ENCODE measurements at regions not wholly inside any gene's neighbourhood (a gene's known extent, or its start where the extent isn't known, plus 50 kb on each side); places are given as distances from the start of the nearest gene placed in this dataset.
A peak's percentile ranks its signal among the peaks of the same experiment; 100 is the strongest.

GRCh38 chr11:116422956-116423600, 349.7 kb downstream of the BUD13 start:
- no peak for ATAC-seq
- Mint-ChIP-seq H3K27ac (no peak overlapping the region), H3K4me3 (no peak overlapping the region), H3K36me3 (no peaks in the 10 kb centered on the region), H3K4me1 (peaks cover 23% of the 10 kb centered on the region), H3K9me3 (no peaks in the 10 kb centered on the region), H3K27me3 (peaks cover 17% of the 10 kb centered on the region)

DNA sequence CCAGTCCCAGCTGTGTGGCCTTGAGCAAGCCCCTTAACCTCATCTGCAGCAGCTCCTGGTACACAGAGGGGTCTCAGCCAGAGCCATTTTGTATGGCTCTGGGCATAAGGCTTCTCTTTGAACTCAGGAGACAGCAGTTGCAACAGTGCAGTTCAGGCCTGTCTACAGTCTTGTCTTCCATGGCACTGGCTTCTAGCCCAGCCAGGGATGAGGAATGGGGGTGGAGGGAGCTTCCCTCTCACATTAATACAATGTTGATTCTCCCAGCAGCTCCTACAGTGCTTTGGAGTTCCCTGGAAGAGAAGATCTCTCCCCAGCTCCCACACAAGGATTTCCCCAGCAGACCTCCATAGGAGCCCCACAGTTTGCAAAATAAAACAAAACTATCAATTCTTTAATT, 350.2 kb downstream of the BUD13 start:
- H3K9me3 Mint-ChIP-seq = no peaks in the 10 kb centered on the region
- no peaks in the 10 kb centered on the region for H3K36me3 Mint-ChIP-seq
- peaks cover 15% of the 10 kb centered on the region for H3K27me3 Mint-ChIP-seq
- H3K4me1 Mint-ChIP-seq = peaks cover 23% of the 10 kb centered on the region
- no peak overlapping the region for H3K27ac Mint-ChIP-seq
- no peak for ATAC-seq
- H3K4me3 Mint-ChIP-seq = no peak overlapping the region

DNA sequence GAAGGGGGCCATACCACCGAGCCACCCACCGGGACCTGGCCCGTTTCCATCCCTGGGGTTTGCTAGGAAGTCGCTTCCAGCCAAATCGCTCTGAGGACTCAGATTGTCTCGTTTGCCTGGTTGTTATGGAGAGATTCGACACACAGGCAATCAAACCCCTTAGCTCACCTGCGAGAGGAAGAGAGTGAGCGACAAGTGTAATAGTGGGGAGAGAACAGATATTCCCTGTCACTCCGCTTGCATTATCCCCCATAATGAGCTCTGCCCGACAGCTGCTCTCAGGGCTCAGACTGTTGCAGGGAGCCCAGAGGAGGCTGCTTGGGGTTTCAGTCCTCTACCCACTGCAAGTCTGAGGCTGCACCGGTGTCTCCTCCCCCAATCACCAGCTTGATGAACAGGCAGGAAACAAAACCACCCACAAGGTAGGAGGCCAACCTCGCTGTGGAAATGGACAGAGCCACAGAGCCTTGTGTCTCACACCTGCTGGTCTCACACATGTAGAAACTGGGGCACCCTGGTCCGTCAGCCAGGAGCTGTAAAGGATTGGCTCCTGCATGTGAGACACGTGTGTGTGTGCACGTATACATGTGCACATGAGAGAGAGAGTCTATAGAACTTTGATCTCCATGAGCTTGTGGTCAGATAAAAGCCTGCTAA, 351.1 kb downstream of the BUD13 start:
- H3K27ac Mint-ChIP-seq = no peak overlapping the region
- peaks cover 15% of the 10 kb centered on the region for H3K27me3 Mint-ChIP-seq
- H3K4me1 Mint-ChIP-seq = peaks cover 23% of the 10 kb centered on the region
- H3K4me3 Mint-ChIP-seq = no peak overlapping the region
- no peaks in the 10 kb centered on the region for H3K36me3 Mint-ChIP-seq
- H3K9me3 Mint-ChIP-seq = no peaks in the 10 kb centered on the region
- ATAC-seq = peak; percentile 32

DNA sequence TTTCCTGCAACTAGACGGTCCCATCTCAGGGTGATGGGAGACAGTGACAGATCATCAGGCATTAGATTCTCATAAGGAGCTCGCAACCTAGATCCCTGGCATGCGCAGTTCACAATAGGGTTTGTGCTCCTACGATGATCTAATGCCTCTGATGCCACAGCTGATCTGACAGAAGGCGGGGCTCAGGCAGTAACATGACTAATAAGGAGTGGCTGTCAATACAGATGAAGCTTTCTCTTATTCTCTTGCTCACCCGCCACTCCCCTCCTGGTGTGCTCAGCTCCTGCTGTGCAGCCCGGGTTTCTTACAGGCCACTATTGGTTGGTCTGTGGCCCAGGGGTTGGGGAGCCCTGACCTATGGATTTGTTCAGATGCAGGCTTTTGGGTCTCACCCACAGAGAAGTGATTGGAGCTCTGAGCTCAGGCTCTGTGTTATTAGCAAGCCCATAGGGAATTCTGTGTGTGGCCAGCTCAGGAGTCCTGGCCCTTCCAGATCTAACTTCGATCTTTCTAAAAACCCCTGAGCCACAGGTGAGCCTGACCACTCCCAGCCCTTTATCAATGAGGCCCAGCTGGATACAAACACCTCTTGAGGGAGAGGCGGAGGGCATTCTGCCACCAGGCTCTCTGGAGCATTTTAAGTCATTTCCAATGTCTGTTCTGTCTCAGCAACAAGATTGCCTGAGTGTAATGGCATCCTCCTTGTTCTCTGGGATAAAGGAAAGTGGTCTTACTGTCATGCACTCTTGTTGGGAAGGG, 351.8 kb downstream of the BUD13 start:
- Mint-ChIP-seq H3K27me3 (peaks cover 15% of the 10 kb centered on the region), H3K27ac (no peak overlapping the region), H3K4me1 (peaks cover 23% of the 10 kb centered on the region), H3K36me3 (no peaks in the 10 kb centered on the region), H3K4me3 (no peak overlapping the region), H3K9me3 (no peaks in the 10 kb centered on the region)
- no peak for ATAC-seq

DNA sequence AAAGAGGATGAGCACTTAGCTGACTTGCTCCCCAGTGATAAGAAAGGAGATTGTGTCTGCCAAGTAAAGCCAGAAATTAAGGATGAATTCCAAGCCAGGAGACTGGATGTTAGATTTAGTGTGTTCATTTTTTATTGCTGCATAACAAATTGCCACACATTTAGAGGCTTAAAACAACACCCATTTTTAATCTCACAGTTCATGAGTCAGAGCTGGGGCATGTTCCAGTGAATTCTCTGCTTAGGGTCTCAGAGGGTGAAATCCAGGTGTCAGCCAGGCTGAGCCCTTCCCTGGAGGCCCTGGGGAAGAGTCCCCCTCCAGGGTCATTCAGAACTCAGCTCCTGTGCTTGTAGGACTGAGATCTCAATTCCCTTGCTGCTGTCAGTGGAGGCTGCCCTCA, 352.8 kb downstream of the BUD13 start:
- no peak for ATAC-seq
- Mint-ChIP-seq H3K4me1 (peaks cover 23% of the 10 kb centered on the region), H3K36me3 (no peaks in the 10 kb centered on the region), H3K27ac (no peak overlapping the region), H3K4me3 (no peak overlapping the region), H3K27me3 (peaks cover 15% of the 10 kb centered on the region), H3K9me3 (no peaks in the 10 kb centered on the region)

DNA sequence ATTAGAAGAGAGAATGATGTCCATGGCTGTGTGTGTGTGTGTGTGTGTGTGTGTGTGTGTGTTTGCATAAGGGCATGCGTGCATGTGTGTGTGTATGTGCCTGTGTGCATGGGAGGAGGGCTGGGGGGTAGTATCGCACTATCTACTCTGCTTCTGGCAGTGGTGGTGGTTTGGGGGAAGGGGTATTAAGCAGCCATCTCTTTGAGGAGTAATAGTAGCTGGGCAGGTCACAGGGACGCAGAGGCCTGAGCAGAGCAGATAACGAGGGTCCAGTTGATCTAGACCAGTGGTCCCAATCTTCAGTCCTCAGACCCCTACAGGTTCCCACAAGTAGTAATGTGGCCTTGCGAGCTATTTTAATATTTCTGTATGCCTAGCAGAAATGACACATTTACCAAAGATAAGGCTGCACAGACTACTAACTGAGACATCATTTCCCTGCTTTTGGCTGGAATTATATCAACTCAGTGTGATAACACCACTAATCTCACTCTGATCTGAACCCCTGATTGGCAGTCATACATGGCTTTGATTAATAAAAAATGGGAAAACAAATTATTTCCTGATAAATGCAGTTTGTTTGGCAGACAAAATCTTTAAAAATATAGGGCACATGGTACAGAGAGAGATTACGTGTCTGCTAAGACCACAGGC, 354.3 kb downstream of the BUD13 start:
- Mint-ChIP-seq H3K27ac (no peak overlapping the region), H3K4me3 (no peak overlapping the region), H3K9me3 (no peaks in the 10 kb centered on the region), H3K27me3 (peaks cover 2% of the 10 kb centered on the region), H3K4me1 (peaks cover 18% of the 10 kb centered on the region), H3K36me3 (no peaks in the 10 kb centered on the region)
- ATAC-seq = no peak

DNA sequence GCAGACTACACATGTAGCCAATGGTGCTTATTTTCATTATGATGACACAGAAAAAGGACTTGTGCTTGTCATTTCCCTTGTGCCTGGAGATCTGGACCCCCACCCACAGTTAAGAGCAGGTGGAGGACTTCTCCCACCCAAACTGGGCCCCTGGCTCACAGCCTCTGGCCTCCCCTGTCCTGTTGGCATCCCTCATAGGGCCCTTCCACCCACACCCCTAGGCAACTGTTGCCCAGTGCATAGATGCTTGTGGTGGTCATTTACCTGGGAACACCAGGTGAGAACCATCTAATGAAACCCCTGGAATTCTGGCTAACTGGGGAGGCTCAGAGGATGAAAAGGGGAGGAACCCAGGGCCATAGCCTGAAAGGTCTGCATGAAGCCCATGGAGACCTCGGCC, 355.9 kb downstream of the BUD13 start:
- Mint-ChIP-seq H3K27me3 (peaks cover 14% of the 10 kb centered on the region), H3K9me3 (no peaks in the 10 kb centered on the region), H3K4me1 (peaks cover 8% of the 10 kb centered on the region), H3K4me3 (no peak overlapping the region), H3K36me3 (no peaks in the 10 kb centered on the region), H3K27ac (no peak overlapping the region)
- no peak for ATAC-seq

DNA sequence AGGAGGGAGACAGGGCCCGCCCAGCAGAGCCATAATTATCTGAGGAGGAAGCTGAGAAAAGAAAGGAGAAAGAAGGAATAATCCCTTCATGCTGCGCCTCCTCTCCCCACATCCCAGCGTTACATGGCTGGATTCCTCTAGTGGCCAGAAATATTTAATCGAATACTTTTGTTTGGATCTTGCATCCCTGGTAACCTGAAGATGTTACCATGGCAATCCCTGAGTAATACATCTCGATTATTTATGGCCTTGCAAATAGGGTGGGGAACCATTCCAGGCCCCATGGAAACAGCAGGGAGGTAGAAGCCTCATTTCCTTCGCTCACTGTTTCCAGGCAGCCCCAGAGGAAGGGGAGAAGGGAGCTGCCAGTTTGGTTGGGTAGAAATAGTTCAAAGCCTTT, 357.7 kb downstream of the BUD13 start:
- H3K36me3 Mint-ChIP-seq = no peaks in the 10 kb centered on the region
- H3K4me1 Mint-ChIP-seq = no peaks in the 10 kb centered on the region
- no peak overlapping the region for H3K27ac Mint-ChIP-seq
- H3K4me3 Mint-ChIP-seq = no peak overlapping the region
- ATAC-seq = no peak
- H3K27me3 Mint-ChIP-seq = peaks cover 14% of the 10 kb centered on the region
- H3K9me3 Mint-ChIP-seq = no peaks in the 10 kb centered on the region

DNA sequence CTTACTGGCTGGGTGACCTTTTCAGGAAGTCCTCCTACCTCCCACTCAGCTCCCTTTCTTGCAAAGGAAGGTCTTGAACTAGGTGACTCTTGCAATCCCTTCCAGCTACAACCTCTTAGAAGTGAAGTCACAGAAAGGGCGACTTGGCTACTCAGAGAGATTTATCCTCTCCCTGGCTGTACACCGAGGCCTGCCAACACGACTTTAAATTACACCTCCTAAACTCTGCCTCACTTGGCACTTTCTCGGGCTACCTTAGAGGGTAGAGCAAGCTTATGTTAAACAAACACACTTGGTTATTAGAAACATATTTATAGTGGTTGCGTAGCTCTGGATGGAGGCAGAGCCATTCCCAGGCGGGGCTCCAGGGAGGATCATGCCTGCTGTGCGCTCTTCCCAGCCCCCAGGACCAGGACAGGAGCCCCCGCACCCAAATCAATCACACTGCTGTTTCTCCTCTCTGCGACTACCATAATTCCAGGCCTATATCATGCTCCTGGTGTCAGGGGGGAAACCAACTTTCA, 358.4 kb downstream of the BUD13 start:
- no peak overlapping the region for H3K4me3 Mint-ChIP-seq
- no peaks in the 10 kb centered on the region for H3K9me3 Mint-ChIP-seq
- no peaks in the 10 kb centered on the region for H3K36me3 Mint-ChIP-seq
- H3K4me1 Mint-ChIP-seq = no peaks in the 10 kb centered on the region
- peaks cover 14% of the 10 kb centered on the region for H3K27me3 Mint-ChIP-seq
- no peak for ATAC-seq
- no peak overlapping the region for H3K27ac Mint-ChIP-seq

DNA sequence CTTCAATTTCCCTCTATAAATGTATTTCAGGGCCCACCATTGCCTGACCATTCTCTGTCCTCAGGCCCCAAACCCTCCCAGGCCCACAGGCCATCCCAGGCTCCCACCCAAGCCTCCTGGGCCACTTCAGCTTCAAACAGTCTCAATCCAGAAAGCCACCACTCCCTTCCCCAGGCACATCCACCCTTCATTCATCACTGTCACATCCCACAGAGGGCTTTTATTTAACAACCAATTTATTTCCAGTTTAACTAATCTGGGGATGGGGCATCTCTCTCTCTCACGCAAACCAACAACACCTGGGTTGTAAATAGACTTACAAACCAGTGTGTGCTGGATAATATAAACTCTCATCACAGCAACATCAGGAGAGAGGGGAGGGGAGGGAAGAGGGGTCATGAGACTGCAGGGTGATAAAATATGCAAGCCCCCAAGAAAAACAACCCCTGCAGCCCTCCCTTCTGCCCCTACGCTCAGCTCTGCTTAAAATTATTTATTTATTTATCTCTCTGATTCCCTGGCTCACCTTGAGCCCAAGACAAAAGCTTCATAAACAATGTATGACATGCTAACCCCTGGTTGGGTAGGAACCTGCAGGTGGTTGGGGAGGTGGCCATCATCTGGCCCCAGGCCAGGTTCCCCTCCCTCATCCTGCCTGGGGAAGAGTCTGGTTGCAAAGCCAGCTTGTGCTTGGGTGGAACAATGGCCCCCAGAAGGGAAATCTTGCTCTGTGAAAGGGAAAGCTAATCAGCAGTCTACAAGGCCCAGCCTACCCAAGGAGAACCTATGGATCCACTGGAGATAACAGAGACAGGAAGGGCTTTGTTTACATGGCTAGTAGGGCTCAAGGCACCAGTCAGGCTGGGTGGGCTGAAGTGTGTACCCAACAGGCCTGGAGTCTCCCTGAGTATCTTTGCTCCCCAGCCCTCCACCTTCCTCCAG, 359.2 kb downstream of the BUD13 start:
- no peak overlapping the region for H3K27ac Mint-ChIP-seq
- no peaks in the 10 kb centered on the region for H3K9me3 Mint-ChIP-seq
- no peaks in the 10 kb centered on the region for H3K36me3 Mint-ChIP-seq
- H3K4me3 Mint-ChIP-seq = no peak overlapping the region
- no peak for ATAC-seq
- H3K4me1 Mint-ChIP-seq = no peaks in the 10 kb centered on the region
- peaks cover 14% of the 10 kb centered on the region for H3K27me3 Mint-ChIP-seq

- Mint-ChIP-seq H3K9me3 (no peaks in the 10 kb centered on the region), H3K27me3 (peaks cover 14% of the 10 kb centered on the region), H3K4me3 (no peak overlapping the region), H3K27ac (no peak overlapping the region), H3K4me1 (no peaks in the 10 kb centered on the region), H3K36me3 (no peaks in the 10 kb centered on the region)
- no peak for ATAC-seq
Observed at GRCh38 chr11:116412118-116412889, 360.5 kb downstream of the BUD13 start.

DNA sequence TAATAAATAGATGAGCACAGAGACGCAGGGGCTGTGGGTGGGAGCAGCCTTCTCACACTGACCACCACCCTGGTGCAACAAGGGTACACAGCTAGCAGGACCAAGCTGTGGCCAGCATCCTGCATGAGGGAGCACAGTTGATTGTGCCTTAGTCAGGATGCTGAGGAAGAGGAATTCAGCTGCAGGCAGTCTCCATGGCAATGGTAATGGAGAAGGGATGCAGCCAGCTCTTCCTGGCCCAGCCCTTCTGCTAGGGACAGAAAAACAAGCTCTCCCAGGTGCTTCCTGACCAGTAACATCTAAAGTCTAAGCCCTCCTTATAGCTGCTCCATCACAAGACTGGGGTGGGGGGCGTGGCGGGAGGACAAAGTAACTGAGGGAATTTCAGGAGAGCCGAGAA, 363.5 kb downstream of the BUD13 start:
- Mint-ChIP-seq H3K4me3 (no peak overlapping the region), H3K27ac (no peak overlapping the region), H3K9me3 (no peaks in the 10 kb centered on the region), H3K27me3 (peaks cover 14% of the 10 kb centered on the region), H3K36me3 (no peaks in the 10 kb centered on the region), H3K4me1 (no peaks in the 10 kb centered on the region)
- no peak for ATAC-seq

DNA sequence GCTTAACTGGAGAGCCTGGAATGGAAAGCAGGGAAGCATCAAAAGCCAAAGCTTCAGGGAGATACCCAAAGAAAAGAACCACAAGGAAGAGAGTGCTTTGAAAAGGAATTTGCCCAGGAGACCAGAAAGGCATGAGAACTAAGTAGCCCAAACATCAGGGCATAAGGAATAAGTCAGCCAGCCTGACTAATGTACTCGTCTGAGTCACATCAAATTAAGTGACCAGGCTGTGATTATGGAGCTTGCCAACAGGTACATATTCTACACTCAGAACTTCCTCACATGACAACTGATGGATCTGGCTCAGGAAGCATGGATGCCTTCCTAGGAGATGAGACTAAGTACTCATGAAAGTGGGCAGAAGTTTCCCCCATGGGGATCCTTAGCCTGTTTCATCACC, 366.7 kb downstream of the BUD13 start:
- no peaks in the 10 kb centered on the region for H3K4me1 Mint-ChIP-seq
- no peak overlapping the region for H3K27ac Mint-ChIP-seq
- no peaks in the 10 kb centered on the region for H3K27me3 Mint-ChIP-seq
- no peaks in the 10 kb centered on the region for H3K9me3 Mint-ChIP-seq
- no peaks in the 10 kb centered on the region for H3K36me3 Mint-ChIP-seq
- H3K4me3 Mint-ChIP-seq = no peak overlapping the region
- ATAC-seq = no peak

- no peak overlapping the region for H3K27ac Mint-ChIP-seq
- no peaks in the 10 kb centered on the region for H3K9me3 Mint-ChIP-seq
- no peaks in the 10 kb centered on the region for H3K4me1 Mint-ChIP-seq
- H3K4me3 Mint-ChIP-seq = no peak overlapping the region
- H3K36me3 Mint-ChIP-seq = no peaks in the 10 kb centered on the region
- ATAC-seq = no peak
- H3K27me3 Mint-ChIP-seq = no peaks in the 10 kb centered on the region
Observed at GRCh38 chr11:116404462-116404798, 368.4 kb downstream of the BUD13 start.
